ENCODE measurements at regions not wholly inside any gene's neighbourhood (a gene's known extent, or its start where the extent isn't known, plus 50 kb on each side); places are given as distances from the start of the nearest gene placed in this dataset.

GRCh38 chr5:15014809-15015208 lies 143.2 kb upstream of the ANKH start (continued):
- no peak for TF ChIP-seq SKIL (IDR thresholded peaks at IDR 0.05; ENCODE audit: low read depth, poor library complexity, severe bottlenecking)
- TF ChIP-seq TAF1 (IDR thresholded peaks at IDR 0.05; ENCODE audit: borderline replicate concordance, low read depth, low read length), result no peak

- H3K27me3 ChIP-seq (replicated peaks in 1 of 2; ENCODE audit: control insufficient read depth in 2 of 2, insufficient read depth in 2 of 2, low read length in 1 of 2), result no peaks in the 10 kb centered on the region
Measured at GRCh38 chr5:15013654-15014463, 142.3 kb upstream of the ANKH start.

More at GRCh38 chr5:15013654-15014463, 142.3 kb upstream of the ANKH start:
- 33% methylated on average over 3 of the region's 3 CpGs for WGBS (ENCODE audit: insufficient coverage, insufficient replicate concordance, low lambda C conversion rate, missing lambda C conversion rate)
- H3K79me2 ChIP-seq (ENCODE audit: control insufficient read depth, insufficient read depth, low read length), result no peaks in the 10 kb centered on the region
- CTCF ChIA-PET, result interaction anchor here (0.6 to 3.3 kb wide), 9 partner anchors 10 to 614 kb away, joined by 3 to 14 read pairs (median 4); no protein-coding TSS in a partner anchor
- no peak overlapping the region for H3K9ac ChIP-seq (ENCODE audit: control insufficient read depth, insufficient read depth, low read length)
- H3K4me1 ChIP-seq (ENCODE audit: control insufficient read depth, insufficient read depth, low read length), result no peaks in the 10 kb centered on the region
- H3K4me3 ChIP-seq, result no peak overlapping the region
- no TSS peak for BruUV-seq (replicated peaks)
- peak; percentile 39; the same call in 1 of the 2 replicates for TF ChIP-seq SMC3 (IDR thresholded peaks at IDR 0.05; ENCODE audit: borderline replicate concordance, low read length)
- TF ChIP-seq NR2C2 (IDR thresholded peaks at IDR 0.05; ENCODE audit: borderline replicate concordance, control insufficient read depth, insufficient read length, low read depth), result no peak
- no peak for TF ChIP-seq E2F4 (IDR thresholded peaks at IDR 0.05; ENCODE audit: low read depth, low read length)
- no peak for TF ChIP-seq NR2F1 (conservative IDR thresholded peaks at IDR 0.05)
- no peak for TF ChIP-seq RBBP5 (conservative IDR thresholded peaks at IDR 0.05)
- no peak for TF ChIP-seq PAX5 (IDR thresholded peaks at IDR 0.05; ENCODE audit: borderline replicate concordance, low read depth, low read length)
- TF ChIP-seq BACH1 (IDR thresholded peaks at IDR 0.05; ENCODE audit: borderline replicate concordance), result no peak
- TF ChIP-seq CTCF (IDR thresholded peaks at IDR 0.05 in 2 of 3, conservative IDR thresholded peaks at IDR 0.05 in 1 of 3; ENCODE audit: control insufficient read depth in 2 of 3, extremely low read depth in 1 of 3, insufficient read depth in 1 of 3, low read depth in 3 of 3, low read length in 3 of 3), result peak; percentile 36 to 64 (median 51); a peak in 5 of 6 replicates
- TF ChIP-seq E4F1 (IDR thresholded peaks at IDR 0.05; ENCODE audit: borderline replicate concordance, partially characterized antibody), result no peak
- peak; percentile 64 for TF ChIP-seq RAD21 (IDR thresholded peaks at IDR 0.05; ENCODE audit: insufficient read depth, low read depth, low read length)
- no peak for TF ChIP-seq TAF1 (IDR thresholded peaks at IDR 0.05; ENCODE audit: borderline replicate concordance, low read depth, low read length)
- no peak for TF ChIP-seq MTA2 (IDR thresholded peaks at IDR 0.05; ENCODE audit: low read depth)
- in situ Hi-C loops (cut with MboI) (loop anchor here (25.0 kb wide), 1 partner anchor 652 kb away; no protein-coding TSS in a partner anchor), intact Hi-C loops (cut with micrococcal nuclease; ENCODE audit: unreplicated experiment) (loop anchor here (2.0 kb wide), 1 partner anchor 287 kb away; no protein-coding TSS in a partner anchor)
- no peaks in the 10 kb centered on the region for H3K9me3 ChIP-seq (replicated peaks; ENCODE audit: control insufficient read depth, insufficient read depth, low read length)
- H4K20me1 ChIP-seq (ENCODE audit: control insufficient read depth, insufficient read depth), result no peaks in the 10 kb centered on the region
- SMC1A ChIA-PET (ENCODE audit: uncharacterized antibody, unreplicated experiment), result interaction anchor here (0.5 to 1.6 kb wide), 4 partner anchors 67 to 438 kb away, joined by 3 to 6 read pairs (median 4); no protein-coding TSS in a partner anchor
- DNase-seq (ENCODE audit: low read depth, low spot score) (no peak), FAIRE-seq (peak; percentile 86), ATAC-seq (peak; percentile 91)
- H3K27ac ChIP-seq (ENCODE audit: control insufficient read depth, insufficient read depth), result no peak overlapping the region
- H3K36me3 ChIP-seq (ENCODE audit: control insufficient read depth in 2 of 2, insufficient read depth in 2 of 2, low read length in 1 of 2), result no peaks in the 10 kb centered on the region
- RAD21 ChIA-PET (ENCODE audit: unreplicated experiment), result interaction anchor here (1.1 to 1.3 kb wide), 2 partner anchors 282 to 358 kb away, joined by 3 to 5 read pairs; no protein-coding TSS in a partner anchor
- H3K4me2 ChIP-seq (ENCODE audit: control insufficient read depth, insufficient read depth), result no peak overlapping the region
- no peak overlapping the region for H2AFZ ChIP-seq (ENCODE audit: control insufficient read depth, low read depth, low read length)
- POLR2A ChIA-PET, result no interaction called here
